GM21786 (cell line): ENCODE measurements at regions not wholly inside any gene's neighbourhood (a gene's known extent, or its start where the extent isn't known, plus 50 kb on each side); places are given as distances from the start of the nearest gene placed in this dataset.

Source experiments
- ATAC-seq: cut with Tn5 transposase; IDR thresholded peaks from one replicate; pipeline ENCODE4 v1.9.1; 2021; ENCODE audit not compliant: unreplicated experiment

GRCh38 chr5:74042559-74042958 lies 416.6 kb downstream of the ARHGEF28 start:
- no peak for ATAC-seq

GRCh38 chr5:74041913-74042312 lies 415.9 kb downstream of the ARHGEF28 start:
- no peak for ATAC-seq

GRCh38 chr5:74040811-74041491 lies 415.0 kb downstream of the ARHGEF28 start:
- ATAC-seq, result no peak

GRCh38 chr5:74040065-74040551 lies 414.1 kb downstream of the ARHGEF28 start:
- ATAC-seq, result no peak

GRCh38 chr5:74037321-74037720 lies 411.3 kb downstream of the ARHGEF28 start:
- no peak for ATAC-seq

GRCh38 chr5:74035521-74035937 lies 409.5 kb downstream of the ARHGEF28 start:
- peak; percentile 56 for ATAC-seq

GRCh38 chr5:74034733-74035132 lies 408.7 kb downstream of the ARHGEF28 start:
- no peak for ATAC-seq

GRCh38 chr5:74032617-74033016 lies 406.6 kb downstream of the ARHGEF28 start:
- no peak for ATAC-seq

- ATAC-seq, result no peak
Observed at GRCh38 chr5:74031536-74031935, 405.5 kb downstream of the ARHGEF28 start.

- ATAC-seq, result no peak
Observed at GRCh38 chr5:74030821-74031220, 404.8 kb downstream of the ARHGEF28 start.

- ATAC-seq, result no peak
Observed at GRCh38 chr5:74030371-74030770, 404.4 kb downstream of the ARHGEF28 start.

- ATAC-seq, result no peak
Observed at GRCh38 chr5:74028976-74029375, 403.0 kb downstream of the ARHGEF28 start.

GRCh38 chr5:74028406-74028805 lies 402.4 kb downstream of the ARHGEF28 start:
- ATAC-seq, result no peak

- ATAC-seq, result no peak
Observed at GRCh38 chr5:74027732-74028338, 401.8 kb downstream of the ARHGEF28 start.

- no peak for ATAC-seq
Observed at GRCh38 chr5:74026310-74026709, 400.3 kb downstream of the ARHGEF28 start.

GRCh38 chr5:74021126-74021525 lies 395.1 kb downstream of the ARHGEF28 start:
- no peak for ATAC-seq

- ATAC-seq, result no peak
Observed at GRCh38 chr5:74020503-74020902, 394.5 kb downstream of the ARHGEF28 start.

GRCh38 chr5:74019923-74020322 lies 393.9 kb downstream of the ARHGEF28 start:
- ATAC-seq, result no peak

GRCh38 chr5:74017786-74018211 lies 391.8 kb downstream of the ARHGEF28 start:
- no peak for ATAC-seq

- ATAC-seq, result no peak
Observed at GRCh38 chr5:74017112-74017511, 391.1 kb downstream of the ARHGEF28 start.

GRCh38 chr5:74016373-74016772 lies 390.4 kb downstream of the ARHGEF28 start:
- ATAC-seq, result no peak

GRCh38 chr5:74015716-74016115 lies 389.7 kb downstream of the ARHGEF28 start:
- no peak for ATAC-seq

GRCh38 chr5:74013222-74013621 lies 387.2 kb downstream of the ARHGEF28 start:
- ATAC-seq, result no peak
